GM18498 (cell line): ENCODE measurements at regions not wholly inside any gene's neighbourhood (a gene's known extent, or its start where the extent isn't known, plus 50 kb on each side); places are given as distances from the start of the nearest gene placed in this dataset.
"Not testable (repeated sequence)": the region's sequence is repeated elsewhere in the genome, so short reads cannot be mapped to it uniquely, and the experiment has no call there.

ENCODE experiments used
- ATAC-seq: cut with Tn5 transposase; IDR thresholded peaks from one replicate; pipeline ENCODE4 v1.9.1; 2021; ENCODE audit warnings: mild to moderate bottlenecking, moderate library complexity; ENCODE audit not compliant: unreplicated experiment

DNA sequence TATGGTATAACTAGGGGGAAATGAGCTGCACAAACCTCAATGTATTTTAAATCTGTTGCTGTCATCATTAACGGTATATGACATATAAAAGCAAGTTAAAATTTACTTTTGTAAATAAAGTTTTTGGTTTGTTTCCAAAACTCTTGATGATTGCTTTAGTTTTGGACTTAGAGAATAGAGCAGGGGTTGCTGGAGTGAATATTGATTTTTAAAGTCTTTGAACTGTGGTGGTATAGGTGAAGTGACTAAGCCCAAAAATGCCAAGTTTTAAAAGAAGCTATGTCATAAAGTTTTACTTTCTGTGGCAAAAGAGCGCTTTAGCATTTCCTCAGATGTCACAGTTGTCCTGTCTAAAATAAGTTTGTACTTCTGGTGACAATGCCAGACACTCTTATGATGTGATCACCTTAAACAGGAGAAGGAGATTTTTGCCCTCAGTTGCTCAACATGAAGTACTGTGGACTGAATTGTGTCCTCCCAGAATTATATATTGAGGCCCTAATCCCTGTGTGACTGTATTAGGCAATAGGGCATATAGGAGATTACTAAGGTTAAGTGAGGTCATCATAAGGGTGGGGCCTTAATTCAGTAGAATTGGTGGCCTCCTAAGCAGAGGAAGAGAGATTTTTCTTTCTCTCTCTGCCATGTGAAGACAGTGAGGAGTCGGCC lies 175.2 kb upstream of the PLGLB1 start:
- ATAC-seq, result not testable (repeated sequence)

DNA sequence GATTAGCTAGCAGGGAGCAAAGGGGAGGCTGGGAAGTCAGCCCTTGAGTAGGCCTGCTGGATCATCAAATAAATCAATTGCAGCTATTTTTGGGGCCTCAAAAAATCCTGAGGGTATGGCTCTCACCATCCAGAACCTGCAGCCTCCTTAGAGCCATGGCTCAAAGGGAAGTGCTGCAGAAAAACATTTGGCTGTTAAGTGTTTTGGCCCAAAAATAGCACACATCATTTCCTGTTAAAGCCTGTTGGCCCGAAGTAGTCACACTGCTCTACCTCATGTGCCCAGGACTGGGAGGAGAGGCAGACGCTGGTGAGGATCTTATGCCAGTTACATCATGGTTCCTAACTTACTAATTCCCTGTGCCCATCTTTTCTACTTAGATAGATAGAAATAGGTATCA lies 176.8 kb upstream of the PLGLB1 start:
- ATAC-seq, result not testable (repeated sequence)

GRCh38 chr2:87199228-87199627 lies 177.6 kb upstream of the PLGLB1 start:
- not testable (repeated sequence) for ATAC-seq

DNA sequence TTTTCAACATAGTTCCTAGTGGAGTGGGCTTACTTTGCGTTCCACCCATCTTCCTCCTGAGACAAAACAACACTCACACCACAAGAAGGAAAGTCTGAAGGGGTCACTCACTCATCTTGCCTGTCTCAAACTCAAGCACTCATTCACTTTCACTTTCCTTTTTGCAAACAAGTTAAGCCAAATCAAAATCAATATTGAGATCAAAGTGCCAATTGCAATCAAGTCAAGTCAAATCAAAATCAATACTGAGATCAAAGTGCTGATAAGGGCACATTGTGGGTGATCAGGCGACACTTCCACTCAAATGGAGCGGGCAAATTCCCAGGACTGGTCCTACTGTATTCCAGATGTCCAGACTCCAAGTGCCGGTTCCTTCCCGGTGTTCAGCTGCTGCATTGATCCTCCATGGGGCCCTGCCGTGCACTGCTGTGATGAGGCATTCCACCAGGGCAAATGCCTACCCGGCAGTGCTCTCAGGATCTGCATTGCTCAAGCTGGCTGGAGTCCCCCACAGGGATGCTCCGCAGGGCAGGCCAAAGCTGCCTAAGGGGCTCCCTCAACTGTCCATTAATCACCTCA lies 183.0 kb upstream of the PLGLB1 start:
- not testable (repeated sequence) for ATAC-seq

- ATAC-seq, result not testable (repeated sequence)
Measured at GRCh38 chr2:87212938-87213337, 191.3 kb upstream of the PLGLB1 start.

GRCh38 chr2:87217005-87217404 lies 195.4 kb upstream of the PLGLB1 start:
- ATAC-seq, result not testable (repeated sequence)

- ATAC-seq, result not testable (repeated sequence)
Measured at GRCh38 chr2:87217741-87218410, 196.2 kb upstream of the PLGLB1 start.

DNA sequence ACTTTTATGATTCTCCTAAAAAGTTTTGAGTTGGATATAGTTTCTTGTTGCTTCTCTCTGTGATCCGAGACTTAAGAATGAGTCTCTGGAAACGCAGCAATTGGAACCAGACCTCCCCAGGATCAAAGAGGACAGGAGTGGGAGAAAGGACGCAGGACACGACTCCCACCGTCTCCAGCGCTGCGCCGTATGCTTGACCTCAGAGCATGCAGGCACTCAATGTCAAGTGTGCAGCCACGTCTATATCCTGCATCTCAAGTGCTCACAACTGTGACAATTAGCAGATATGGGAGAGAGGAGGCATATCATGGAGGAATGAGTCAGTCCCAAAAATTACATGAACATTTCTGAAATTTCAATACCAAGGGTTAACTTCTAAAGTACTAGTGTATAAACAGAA lies 199.0 kb upstream of the PLGLB1 start:
- ATAC-seq, result not testable (repeated sequence)

GRCh38 chr2:87222131-87222530 lies 200.5 kb upstream of the PLGLB1 start:
- ATAC-seq, result not testable (repeated sequence)

DNA sequence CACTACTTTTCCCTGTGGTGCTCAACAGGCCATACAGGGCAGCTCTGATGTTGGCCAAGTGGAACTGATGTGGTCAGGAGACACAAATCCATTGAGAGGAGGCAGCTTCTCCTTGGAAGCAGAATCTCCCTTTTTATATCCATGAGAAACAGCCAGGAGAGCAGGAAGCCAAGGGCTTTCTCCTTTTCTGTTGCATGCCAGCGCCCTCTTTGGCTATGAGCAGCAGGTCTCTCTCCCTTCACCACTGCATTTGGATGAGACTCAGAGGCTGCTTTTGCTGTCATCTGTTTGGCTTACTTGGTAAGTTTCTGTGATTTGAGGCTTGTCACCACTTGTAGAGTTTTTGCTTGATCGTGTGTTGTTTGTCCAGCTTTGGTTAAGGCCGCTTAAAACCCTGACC lies 202.2 kb upstream of the PLGLB1 start:
- ATAC-seq, result not testable (repeated sequence)

DNA sequence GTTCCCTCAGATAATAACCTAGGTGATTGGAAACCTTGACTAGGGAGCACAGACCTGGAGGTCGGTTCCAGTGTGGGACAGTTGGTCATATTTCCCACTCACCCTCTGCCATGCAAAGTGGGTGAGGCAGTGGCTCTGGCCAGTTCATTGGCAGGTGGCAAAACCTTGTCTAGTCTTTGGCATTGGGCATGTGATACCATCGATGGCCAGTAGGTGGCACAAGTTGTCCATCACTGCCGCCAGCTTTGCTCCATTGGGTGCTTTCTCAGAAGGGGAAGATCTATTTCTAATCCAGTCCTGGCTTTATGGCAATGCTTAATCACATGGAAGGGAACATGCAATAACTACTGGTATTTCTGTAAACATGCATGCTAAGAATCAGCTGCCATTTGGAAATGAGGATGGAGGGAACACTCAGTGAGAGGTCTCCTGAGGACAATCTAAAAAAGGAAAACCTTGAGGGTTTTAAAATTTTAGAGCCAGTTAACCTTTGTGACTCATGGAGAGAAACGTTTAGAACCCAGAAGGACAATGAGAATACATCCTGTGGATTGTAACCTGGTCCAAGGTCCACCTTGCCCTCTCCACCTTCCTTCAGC lies 207.5 kb upstream of the PLGLB1 start:
- ATAC-seq, result peak; percentile 58

- ATAC-seq, result not testable (repeated sequence)
Measured at GRCh38 chr2:87229964-87230363, 208.3 kb upstream of the PLGLB1 start.

- not testable (repeated sequence) for ATAC-seq
Measured at GRCh38 chr2:87235333-87235981, 213.8 kb upstream of the PLGLB1 start.

DNA sequence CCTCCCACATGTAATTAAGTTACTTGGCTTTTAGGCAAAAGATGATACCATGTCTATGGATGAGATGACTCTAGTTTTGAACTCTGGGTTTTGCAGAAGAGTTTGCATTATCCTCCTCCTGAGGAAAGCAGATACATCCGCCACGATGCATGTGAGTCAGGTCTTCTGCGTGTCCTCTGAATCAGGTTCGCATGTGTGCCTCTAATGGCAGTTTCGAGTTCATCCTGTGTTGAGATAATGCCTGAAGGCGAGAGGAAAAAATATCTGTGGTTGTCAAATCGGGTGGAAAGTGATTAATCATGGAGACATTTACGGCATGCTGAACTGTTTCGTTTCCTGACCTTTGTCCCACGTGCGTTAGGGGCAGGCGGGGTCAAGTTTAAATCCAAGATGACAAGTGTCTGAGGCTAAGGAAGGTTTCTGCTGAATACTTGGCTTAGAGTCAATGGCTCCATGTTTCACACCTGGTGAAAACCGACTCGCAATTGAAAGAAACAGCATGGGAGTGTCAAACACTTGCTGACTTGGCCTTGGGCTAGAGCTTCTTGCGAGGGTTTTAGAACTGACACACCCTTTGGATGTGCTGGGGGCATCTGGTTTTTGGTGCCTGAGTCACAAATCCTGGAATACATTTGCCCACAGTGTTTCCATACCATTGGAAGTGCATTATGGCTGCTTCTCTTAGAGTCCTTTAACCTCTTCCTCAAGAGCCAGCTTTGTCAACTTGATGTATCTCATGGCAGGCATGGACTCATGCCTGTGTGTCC lies 216.1 kb upstream of the PLGLB1 start:
- ATAC-seq, result not testable (repeated sequence)

DNA sequence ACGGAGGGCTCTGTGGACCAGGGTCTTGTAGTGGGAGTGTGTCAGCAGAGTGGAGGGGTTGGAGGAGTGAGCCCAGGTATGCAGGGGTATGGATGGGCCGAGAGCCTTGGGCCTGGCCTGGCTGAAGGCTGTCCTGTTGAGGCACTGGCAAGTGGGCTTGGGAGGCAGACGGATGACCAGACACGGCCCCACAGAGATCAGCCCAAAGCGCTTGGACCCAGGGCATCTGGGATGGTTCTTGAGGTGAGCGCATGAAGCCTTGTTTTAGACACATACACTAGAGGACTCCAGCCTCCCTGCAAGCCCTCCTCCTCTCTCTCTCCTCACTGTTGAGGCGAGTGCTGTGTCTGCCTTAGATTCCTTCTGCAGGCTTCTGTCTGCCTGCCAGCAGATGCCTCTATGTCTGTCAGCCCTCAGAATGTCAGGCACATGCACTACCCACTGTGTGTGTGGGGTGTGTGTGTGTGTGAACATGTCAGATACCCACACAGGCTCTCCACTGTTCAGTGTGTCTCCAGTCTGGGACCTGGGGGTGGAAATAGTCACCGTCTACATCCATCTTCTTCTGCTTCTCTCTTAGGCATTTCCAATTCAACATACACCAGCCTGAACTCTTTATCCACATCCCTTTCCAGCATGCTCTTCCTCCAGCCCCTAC lies 218.0 kb upstream of the PLGLB1 start:
- ATAC-seq, result not testable (repeated sequence)

GRCh38 chr2:87246066-87246717 lies 224.5 kb upstream of the PLGLB1 start:
- not testable (repeated sequence) for ATAC-seq

DNA sequence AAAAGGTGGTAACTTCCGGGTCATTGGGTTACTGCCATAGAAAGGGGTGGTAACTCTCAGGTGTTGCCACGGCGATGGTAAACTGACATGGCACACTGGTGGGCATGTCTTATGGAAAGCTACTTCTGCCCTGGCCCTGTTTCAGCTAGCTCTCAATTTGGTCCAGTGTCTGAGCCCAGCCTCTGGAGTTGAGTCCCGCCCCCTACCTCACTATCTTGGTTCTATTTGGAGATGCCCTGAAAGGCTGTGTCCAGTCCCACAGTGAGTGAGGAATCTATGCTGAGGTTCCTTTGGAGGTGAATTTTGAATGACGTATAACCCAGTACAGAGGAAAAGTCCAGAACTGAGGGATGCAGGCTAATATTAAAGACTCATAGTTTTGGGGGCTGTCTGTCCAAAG lies 230.4 kb upstream of the PLGLB1 start:
- ATAC-seq, result not testable (repeated sequence)

- ATAC-seq, result not testable (repeated sequence)
Measured at GRCh38 chr2:87254562-87254961, 232.9 kb upstream of the PLGLB1 start.

GRCh38 chr2:87255410-87255809 lies 233.8 kb upstream of the PLGLB1 start:
- not testable (repeated sequence) for ATAC-seq
